HG03159 (cell line): ENCODE measurements at regions not wholly inside any gene's neighbourhood (a gene's known extent, or its start where the extent isn't known, plus 50 kb on each side); places are given as distances from the start of the nearest gene placed in this dataset.

Experiments
- ATAC-seq: cut with Tn5 transposase; IDR thresholded peaks from one replicate; pipeline ENCODE4 v1.9.1; 2021; ENCODE audit warnings: mild to moderate bottlenecking, moderate library complexity; ENCODE audit not compliant: unreplicated experiment

DNA sequence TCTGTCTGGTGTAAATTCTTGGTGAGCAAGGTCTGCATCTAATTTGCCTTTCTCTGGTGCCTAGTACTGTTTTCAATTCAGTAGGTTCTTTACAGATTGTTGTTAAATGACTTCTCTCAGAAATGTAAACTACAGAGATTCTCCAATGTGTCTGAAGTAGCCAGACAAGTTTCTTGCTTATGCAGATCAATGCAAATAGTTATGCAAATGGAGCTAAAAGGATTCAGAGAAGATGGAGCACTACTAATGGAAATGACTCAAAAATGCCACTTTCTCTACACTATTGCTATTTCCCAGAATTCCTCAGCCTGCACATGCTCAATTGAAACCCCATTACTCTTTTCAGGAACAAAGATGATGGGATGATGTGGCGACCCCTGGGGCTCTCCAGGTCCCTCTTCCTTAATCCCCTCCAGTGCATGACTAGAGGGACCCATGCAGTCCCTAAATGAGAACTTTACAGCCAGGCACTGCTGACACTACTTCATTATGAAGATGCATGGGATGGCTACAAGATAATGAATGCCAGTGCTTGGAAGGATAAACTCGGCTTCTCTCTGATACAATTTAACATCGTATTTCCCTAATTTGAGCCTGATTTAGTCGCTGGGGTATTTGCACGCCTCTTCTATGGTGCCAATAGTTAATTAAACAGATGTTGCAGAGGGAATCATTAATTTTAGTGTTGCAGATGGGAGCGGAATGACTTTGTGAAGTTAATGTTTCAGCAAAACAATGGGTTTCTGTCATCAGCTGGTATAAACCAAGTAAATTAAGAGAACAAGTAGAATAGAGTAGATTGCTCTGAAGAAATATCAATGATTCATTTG is 753.2 kb downstream of the TLR4 start:
- no peak for ATAC-seq

GRCh38 chr9:118459913-118460312 is 755.7 kb downstream of the TLR4 start:
- no peak for ATAC-seq

GRCh38 chr9:118463419-118463818 is 759.2 kb downstream of the TLR4 start:
- no peak for ATAC-seq

GRCh38 chr9:118473521-118473920 is 769.3 kb downstream of the TLR4 start:
- ATAC-seq, result no peak

DNA sequence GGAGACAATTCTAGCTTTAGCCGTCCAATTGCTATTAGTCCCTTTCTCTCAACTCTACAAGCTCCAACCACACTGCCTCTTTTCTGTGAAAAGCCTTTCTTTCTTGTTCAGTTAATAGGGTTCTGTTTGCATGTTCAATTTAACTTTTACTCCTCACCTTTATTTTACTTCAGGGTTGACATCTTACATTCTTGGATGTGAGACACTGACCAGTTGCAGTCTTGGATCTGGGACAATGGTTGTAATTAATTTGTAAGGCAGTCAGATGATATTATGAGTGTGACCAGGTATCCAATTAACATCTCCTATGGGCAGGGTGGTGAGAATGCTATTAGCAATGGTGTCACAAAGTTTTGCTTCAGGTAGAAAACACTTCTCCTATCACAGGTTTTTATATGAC is 774.5 kb downstream of the TLR4 start:
- ATAC-seq, result no peak

GRCh38 chr9:118482306-118482705 is 778.1 kb downstream of the TLR4 start:
- no peak for ATAC-seq

- no peak for ATAC-seq
Measured at GRCh38 chr9:118483677-118484076, 779.5 kb downstream of the TLR4 start.

DNA sequence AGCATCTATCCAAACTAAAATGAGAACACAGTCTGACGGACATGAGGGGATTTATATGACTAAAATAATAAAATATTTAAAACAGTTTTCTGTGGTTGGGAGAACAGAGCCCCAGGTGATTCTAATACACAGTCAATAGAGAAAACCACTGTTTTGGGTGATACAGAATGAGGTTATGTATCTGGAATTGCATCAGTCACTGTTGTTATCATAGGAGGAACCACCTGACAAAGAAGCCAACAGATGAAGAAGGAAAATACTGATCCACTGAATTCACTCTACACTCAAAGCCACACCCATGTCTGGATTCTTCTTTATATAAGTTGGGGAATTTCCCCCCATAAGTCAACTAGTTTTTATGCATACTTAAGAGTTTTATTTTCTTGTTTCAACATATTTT is 799.0 kb downstream of the TLR4 start:
- ATAC-seq, result no peak

DNA sequence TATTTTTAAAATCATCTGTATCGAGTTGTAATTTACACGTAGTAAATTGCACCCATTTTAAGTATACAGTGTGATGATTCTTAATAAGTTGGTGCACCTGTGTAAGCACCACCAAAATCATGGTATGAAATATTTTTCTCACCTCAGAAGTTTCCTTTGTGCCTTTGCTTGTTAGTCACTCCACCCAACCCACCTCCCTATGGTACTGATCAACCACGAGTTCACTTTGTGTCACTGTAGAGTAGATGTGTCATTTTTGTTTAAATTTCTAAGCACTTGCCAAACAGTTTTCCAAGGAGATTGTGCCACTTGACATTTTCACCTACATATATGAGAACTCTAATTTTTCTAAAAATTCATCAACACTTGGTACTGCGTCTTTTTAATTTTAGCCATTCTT is 806.5 kb downstream of the TLR4 start:
- no peak for ATAC-seq

- ATAC-seq, result no peak
Measured at GRCh38 chr9:118515947-118516346, 811.7 kb downstream of the TLR4 start.

DNA sequence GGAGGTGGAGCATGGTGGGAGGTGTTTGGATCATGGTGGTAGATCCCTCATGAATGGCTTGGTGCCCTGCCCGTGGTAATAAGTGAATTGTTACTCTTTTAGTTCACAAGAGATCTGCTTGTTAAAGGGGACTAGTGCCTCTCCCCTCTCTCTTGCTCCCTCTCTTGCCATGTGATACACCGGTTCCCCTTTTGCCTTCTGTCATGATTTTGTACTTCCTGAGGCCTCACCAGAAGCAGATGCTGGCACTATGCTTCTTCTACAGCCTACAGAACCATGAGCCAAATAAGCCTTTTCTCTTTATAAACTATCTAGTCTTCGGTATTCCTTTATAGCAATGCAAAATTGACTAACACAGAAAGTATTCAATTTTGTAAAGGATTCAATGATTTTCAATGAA is 817.1 kb downstream of the TLR4 start:
- no peak for ATAC-seq

DNA sequence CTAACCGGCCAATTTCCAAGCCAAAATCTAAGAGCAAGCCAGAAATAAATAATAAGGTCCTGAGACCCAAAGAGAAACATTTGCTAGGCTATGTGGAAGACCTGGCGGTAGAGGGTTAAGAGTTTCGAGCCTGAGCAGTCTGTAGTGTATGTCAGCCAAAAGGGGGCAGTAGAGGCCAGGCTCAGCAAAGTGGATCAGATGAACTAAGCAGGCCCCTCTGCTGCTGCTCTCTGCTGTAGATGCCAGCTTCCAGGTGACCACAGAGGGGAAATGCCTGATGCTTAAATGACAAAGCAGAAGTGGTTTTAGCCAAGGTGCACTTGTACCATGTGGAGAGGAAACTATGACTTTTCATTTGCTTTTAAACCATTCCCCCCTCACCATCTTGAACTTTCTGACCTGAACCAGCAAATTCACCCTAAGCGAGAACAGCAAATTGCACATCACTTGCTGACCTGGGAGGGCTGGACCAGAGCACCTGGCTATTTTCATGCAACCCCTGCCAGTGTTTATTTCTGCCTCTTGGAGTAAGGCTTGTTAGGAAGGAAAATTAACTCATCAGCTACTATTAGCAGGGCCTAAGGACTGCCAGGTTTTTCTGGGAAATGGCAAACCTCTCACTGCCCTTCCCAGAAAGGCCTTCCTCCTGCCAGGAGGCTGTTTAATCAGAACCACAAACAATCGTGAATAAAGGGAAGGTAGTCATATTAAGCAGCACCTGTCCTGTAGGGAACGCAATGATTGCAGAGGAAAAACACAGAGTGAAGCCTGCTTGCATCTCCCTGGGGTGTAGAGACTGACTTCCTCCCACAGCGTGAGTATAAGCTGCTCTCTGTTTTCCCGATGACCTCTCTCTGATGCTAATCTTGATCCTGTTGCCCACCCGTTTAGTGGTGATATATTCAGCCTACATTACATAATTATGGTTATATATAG is 818.2 kb downstream of the TLR4 start:
- ATAC-seq, result peak; percentile 96

DNA sequence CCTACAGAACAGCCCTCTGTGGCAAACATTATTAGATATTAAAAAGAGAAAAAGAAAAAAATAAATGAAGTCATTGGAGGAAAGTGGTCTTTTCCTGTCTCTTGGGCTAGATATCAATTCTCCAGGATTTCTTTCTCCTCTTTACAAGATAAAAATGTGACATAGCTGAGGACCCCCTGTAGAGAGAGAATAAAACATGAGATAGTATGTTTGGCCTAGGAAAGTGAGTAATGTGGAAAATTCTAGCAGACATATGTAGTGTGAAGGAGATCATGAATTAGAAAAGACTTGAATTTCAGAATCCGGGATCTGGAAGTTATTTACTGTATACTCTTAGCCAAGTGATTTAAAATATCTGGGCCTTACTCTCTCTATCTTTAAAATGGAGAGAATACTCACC is 823.1 kb downstream of the TLR4 start:
- no peak for ATAC-seq

- ATAC-seq, result peak; percentile 43
Measured at GRCh38 chr9:118529210-118529609, 825.0 kb downstream of the TLR4 start.

DNA sequence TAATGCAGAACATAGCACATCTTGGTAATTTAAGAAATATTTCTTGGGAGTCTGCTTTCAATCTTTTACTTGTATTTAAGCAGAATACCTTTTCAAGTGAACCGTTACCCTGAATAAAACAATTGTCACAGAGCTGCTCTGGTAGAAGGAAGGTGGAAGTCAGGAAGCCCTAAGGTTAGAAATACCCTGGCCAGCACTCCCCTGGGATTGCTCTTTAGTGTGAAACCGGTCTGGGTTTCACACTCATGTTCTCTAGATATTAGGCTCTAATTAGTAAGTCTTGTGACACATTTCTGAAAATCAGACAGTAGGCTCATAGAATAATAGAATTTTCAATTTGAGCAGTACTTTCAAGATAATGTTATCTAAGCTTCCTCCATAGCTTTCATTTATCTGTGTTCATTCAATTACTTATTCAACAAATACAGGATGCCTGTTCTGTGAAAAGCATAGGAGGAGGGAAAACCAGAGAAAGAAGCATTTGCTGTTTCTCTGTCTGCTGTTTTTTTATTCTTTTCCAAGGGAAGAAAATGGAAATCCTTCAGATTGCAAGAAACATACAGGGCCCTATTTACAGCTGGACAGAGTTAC is 825.5 kb downstream of the TLR4 start:
- peak; percentile 88 for ATAC-seq

DNA sequence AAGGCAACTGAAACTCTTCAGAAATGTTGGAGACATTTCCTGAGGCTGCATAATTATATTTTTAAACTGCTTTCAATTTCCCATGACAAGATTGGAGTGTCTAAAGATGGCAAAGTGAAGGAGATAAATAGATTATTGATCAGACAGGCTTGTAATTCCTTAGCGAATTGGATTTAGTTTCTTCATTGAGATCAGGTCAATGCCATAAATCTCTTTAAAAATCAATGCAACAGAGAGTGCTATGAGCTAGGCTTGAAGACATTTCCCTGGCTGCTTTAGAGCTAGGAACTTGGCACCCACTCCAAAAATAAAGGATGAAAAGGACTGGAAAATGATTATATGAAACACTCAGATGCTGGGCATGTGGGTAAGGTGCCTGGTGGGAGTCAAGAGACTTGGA is 828.4 kb downstream of the TLR4 start:
- ATAC-seq, result no peak

GRCh38 chr9:118533101-118533500 is 828.9 kb downstream of the TLR4 start:
- no peak for ATAC-seq

- ATAC-seq, result no peak
Measured at GRCh38 chr9:118533850-118534249, 829.6 kb downstream of the TLR4 start.

DNA sequence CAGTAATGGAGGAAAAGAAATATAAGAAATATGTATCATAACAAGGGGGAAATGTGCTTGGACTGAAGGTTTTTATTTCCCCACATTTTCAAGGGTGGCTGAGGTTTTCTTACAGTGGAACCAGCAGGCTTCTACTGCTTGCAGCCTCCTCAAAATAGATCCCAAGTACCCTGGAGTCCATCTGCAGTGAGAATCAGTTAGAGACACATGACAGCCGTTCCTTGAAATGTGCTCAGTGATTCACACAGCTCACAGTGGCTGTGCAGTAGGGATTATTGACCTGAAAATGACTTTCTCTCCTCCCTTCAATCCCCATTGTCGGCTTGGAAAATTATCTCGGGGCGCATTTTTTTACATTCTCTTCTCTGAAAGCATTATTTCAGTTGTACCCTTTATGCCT is 832.0 kb downstream of the TLR4 start:
- no peak for ATAC-seq

DNA sequence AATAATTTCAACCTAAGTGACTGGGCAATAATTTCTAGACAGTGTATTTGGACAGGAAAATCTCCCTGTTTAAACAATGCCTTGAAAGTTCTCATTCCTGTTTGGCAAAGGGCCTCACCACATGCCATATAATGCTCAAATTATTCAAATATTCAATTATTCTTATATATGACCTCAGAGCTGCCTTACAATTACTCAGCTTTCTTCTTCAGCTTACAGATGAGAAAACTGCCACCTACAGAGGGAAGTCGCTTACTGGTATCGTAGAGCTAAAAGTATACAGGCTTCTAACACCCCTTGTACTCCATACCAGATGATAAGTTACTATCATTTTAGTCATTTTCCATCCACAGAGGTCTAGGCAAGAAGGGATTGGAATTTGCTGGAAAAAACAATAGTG is 830.3 kb downstream of the BRINP1 start:
- no peak for ATAC-seq

- no peak for ATAC-seq
Measured at GRCh38 chr9:118553465-118553864, 815.8 kb downstream of the BRINP1 start.

GRCh38 chr9:118554987-118555386 is 814.2 kb downstream of the BRINP1 start:
- no peak for ATAC-seq
